HG02870 (cell line): ENCODE measurements at regions not wholly inside any gene's neighbourhood (a gene's known extent, or its start where the extent isn't known, plus 50 kb on each side); places are given as distances from the start of the nearest gene placed in this dataset.
A peak's percentile ranks its signal among the peaks of the same experiment; 100 is the strongest.

ENCODE experiments used
- ATAC-seq: cut with Tn5 transposase; IDR thresholded peaks from one replicate; pipeline ENCODE4 v1.9.1; 2021; ENCODE audit warnings: mild to moderate bottlenecking, moderate library complexity; ENCODE audit not compliant: unreplicated experiment

- ATAC-seq: no peak
These were observed 830.8 kb downstream of the DIAPH3 start for GRCh38 chr13:59332966-59333365.

GRCh38 chr13:59337070-59337469 lies 826.7 kb downstream of the DIAPH3 start:
- no peak for ATAC-seq

GRCh38 chr13:59340151-59340550 lies 823.6 kb downstream of the DIAPH3 start:
- no peak for ATAC-seq

- no peak for ATAC-seq
These were observed 823.1 kb downstream of the DIAPH3 start for GRCh38 chr13:59340581-59340980.

GRCh38 chr13:59342400-59342799 lies 821.3 kb downstream of the DIAPH3 start:
- no peak for ATAC-seq

- ATAC-seq: no peak
These were observed 820.6 kb downstream of the DIAPH3 start for GRCh38 chr13:59343132-59343531.

- no peak for ATAC-seq
These were observed 819.5 kb downstream of the DIAPH3 start for GRCh38 chr13:59343993-59344822.

- ATAC-seq: no peak
These were observed 818.4 kb downstream of the DIAPH3 start for GRCh38 chr13:59345311-59345710.

- ATAC-seq: no peak
These were observed 816.6 kb downstream of the DIAPH3 start for GRCh38 chr13:59346999-59347723.

GRCh38 chr13:59348617-59349016 lies 815.1 kb downstream of the DIAPH3 start:
- ATAC-seq: no peak

GRCh38 chr13:59352600-59352999 lies 811.1 kb downstream of the DIAPH3 start:
- no peak for ATAC-seq

GRCh38 chr13:59354665-59355369 lies 808.9 kb downstream of the DIAPH3 start:
- ATAC-seq: no peak

GRCh38 chr13:59356607-59357006 lies 807.1 kb downstream of the DIAPH3 start:
- no peak for ATAC-seq

GRCh38 chr13:59358014-59358413 lies 805.7 kb downstream of the DIAPH3 start:
- no peak for ATAC-seq

- peak; percentile 66 for ATAC-seq
These were observed 803.6 kb downstream of the DIAPH3 start for GRCh38 chr13:59360108-59360507.

- no peak for ATAC-seq
These were observed 802.8 kb downstream of the DIAPH3 start for GRCh38 chr13:59360916-59361315.

- no peak for ATAC-seq
These were observed 800.4 kb downstream of the DIAPH3 start for GRCh38 chr13:59363313-59363712.

- no peak for ATAC-seq
These were observed 799.8 kb downstream of the DIAPH3 start for GRCh38 chr13:59363947-59364346.

GRCh38 chr13:59364641-59365085 lies 799.1 kb downstream of the DIAPH3 start:
- no peak for ATAC-seq

- no peak for ATAC-seq
These were observed 796.3 kb downstream of the DIAPH3 start for GRCh38 chr13:59367467-59367866.

- no peak for ATAC-seq
These were observed 795.8 kb downstream of the DIAPH3 start for GRCh38 chr13:59367904-59368303.
